Fibroblast of mammary gland (primary cell): ENCODE measurements at regions not wholly inside any gene's neighbourhood (a gene's known extent, or its start where the extent isn't known, plus 50 kb on each side); places are given as distances from the start of the nearest gene placed in this dataset.

Experiments
- DNase-seq: peaks from one replicate; pipeline ENCODE4 v3.0.0-alpha.2; 2010; ENCODE audit warnings: low read depth
- H3K4me3 ChIP-seq: 2 replicates; pipeline ENCODE4 v1.5.1; 2011; ENCODE audit warnings: low read depth, mild to moderate bottlenecking, low read length, moderate library complexity; ENCODE audit not compliant: control insufficient read depth
- CTCF ChIP-seq: conservative IDR thresholded peaks from 2 replicates; pipeline ENCODE4 v1.5.1; 2011; ENCODE audit warnings: low read depth, low read length, inconsistent platforms; ENCODE audit not compliant: control insufficient read depth, insufficient read depth

GRCh38 chr1:147046189-147046862, 108.2 kb downstream of the NBPF12 start:
- no peak overlapping the region for H3K4me3 ChIP-seq
- DNase-seq, result no peak
- TF ChIP-seq CTCF, result no peak
